HG03159 (cell line): ENCODE measurements at regions not wholly inside any gene's neighbourhood (a gene's known extent, or its start where the extent isn't known, plus 50 kb on each side); places are given as distances from the start of the nearest gene placed in this dataset.

Source experiments
- ATAC-seq: cut with Tn5 transposase; IDR thresholded peaks from one replicate; pipeline ENCODE4 v1.9.1; 2021; ENCODE audit warnings: mild to moderate bottlenecking, moderate library complexity; ENCODE audit not compliant: unreplicated experiment

DNA sequence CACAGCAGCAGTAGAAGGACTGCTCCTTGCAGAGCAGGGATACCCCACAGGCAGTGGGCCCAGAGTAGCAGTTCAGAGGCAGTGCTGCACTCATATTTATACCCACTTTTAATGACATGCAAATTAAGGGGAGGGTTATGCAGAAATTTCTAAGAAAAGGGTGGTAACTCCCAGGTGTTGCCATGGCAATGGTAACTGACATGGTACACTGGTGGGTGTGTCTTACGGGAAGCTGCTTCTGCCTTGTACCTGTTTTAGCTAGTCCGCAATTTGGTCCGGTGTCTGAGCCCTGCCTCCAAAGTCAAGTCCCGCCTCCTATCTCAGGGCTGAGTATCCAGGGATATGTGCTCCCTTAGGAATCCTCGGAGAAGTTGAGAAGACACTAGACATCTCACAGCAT, 79.2 kb upstream of the UQCRFS1 start:
- ATAC-seq: no peak

DNA sequence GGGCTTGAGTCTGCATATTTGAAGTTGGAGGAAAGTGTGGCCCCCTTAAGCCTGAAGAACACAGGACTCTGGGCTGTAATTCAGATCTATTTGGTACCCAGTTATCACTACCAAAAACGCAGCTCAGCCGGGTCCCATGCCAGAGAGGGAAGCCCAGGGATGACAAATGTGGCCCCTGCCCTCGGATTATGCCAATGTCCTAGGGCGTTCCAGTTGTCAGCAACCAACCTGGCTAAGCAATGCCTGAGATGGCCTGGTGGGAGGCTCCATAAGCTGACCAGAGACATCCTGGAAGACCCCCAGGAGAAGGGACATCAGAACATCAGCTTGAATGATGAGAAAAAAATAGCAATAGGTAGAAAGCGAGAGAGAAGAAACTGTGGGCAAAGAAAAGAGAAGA, 79.6 kb upstream of the UQCRFS1 start:
- no peak for ATAC-seq

DNA sequence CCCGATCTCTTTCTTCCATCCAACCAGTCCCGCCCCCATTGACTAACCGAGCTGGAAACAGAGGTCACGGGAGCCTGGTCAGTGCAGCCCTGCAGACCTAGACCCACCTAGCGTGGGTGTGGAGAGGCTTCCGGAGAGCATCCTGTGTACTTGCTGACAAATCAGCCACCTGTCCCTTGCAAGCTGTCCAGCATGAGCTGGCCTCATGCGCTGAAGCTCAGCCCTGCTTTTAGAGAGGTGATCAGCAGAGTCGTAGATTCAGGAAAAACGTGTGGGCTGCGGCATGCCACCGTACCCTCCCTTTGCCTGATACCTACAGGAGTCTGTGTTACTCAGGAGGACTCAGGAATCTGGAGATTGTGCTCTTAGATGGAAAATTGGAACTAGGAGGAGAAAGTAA, 80.3 kb upstream of the UQCRFS1 start:
- ATAC-seq: no peak

GRCh38 chr19:29293736-29294342, 80.9 kb upstream of the UQCRFS1 start:
- ATAC-seq: no peak

DNA sequence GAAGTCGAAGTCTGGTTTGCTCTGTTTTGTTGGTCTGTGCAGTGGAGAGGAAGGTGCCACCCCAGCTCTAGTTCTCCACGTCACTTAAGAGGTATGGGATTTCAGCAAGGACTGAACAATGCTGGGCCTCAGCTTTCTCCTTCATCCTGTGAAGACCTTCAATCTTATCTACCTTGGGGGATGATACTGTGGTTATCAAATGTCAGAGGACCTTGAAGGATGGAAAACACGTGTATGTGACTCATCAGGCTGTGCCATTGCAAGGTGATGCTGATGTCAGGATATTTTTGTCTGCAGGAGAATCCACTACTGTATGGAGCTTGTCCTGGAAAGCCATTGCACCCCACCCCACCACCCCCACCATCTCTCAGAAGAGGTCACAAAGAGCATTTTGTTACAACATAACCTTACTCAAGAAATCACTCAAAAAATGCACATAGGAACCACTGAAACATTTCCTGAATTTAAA, 81.4 kb upstream of the UQCRFS1 start:
- no peak for ATAC-seq

- ATAC-seq: no peak
Observed at GRCh38 chr19:29295285-29295684, 82.3 kb upstream of the UQCRFS1 start.

GRCh38 chr19:29297381-29297780, 84.4 kb upstream of the UQCRFS1 start:
- ATAC-seq: no peak

GRCh38 chr19:29299416-29300380, 86.7 kb upstream of the UQCRFS1 start:
- no peak for ATAC-seq

DNA sequence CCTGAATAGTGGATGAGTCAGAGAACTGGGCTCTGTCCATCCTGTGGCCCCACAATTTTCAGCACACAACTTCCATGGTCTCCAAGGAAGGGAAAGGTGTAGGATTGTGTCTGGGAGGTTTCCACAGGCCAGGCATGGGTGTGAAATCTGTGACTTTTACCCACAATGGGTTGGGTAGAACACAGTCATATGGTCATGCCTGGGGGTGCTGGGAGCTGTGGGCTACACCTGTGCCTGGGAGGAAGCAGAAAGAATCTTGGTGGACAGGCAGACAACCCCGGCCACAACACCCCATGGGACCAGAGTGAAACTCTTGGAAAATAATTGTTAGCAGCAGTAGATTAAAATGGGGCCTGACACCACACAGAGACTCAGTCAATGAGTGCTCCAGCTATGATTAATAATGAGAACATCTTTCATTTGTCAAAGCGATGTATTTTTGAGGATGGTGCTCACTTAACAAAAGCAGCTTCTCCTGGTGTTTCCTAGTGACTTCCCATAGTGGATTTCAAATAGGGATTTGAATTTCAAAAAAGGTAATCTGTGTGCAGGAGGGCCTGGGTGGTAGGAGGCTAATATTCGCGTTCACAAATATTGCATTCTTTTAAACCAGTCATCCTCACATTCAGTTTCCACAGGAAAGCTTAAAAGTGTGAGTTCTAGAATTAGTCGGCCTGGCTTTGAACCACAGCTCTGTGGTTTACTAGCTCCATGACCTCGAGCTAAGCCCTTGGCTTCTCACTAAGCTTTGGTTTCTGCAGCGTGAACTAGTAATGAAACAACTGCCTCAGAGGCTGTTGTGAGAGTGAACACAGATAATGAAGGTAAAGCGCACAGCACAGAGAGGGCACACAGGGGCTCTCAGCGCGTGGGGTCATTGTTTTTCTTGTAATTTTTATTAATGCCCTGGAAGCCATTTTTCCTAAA, 89.3 kb upstream of the UQCRFS1 start:
- ATAC-seq: no peak

DNA sequence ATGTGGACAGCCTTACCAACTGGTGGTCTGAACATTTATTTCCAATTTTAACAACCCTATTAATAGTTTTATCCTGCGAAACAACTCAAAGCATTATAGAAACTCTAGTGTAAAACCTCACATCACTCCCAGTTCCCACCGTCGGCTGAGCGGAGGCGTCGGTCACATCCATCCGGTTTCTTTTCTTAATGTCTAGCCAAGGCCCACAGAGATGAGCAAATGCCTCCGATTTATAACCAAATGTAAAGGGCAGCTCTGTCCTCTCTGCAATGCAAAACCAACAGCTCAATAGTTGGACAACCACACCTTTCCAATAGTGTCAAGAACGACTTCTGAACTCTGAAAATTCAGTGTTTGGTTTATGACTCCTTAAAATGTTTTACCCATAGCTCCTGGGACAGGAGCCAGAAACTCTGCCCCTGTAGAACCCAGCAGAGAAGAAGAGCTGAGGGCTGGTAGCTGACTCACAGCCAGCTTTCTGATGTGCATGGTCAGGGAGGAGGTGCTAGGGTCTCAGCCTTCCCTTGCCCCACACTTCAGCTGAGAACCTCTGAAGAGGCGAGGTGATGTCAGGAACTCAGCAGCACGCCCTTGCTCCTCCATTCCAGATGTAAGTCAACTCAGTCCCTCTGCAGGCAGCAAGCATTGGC, 90.2 kb upstream of the UQCRFS1 start:
- ATAC-seq: no peak

- ATAC-seq: no peak
Observed at GRCh38 chr19:29303719-29304090, 90.8 kb upstream of the UQCRFS1 start.

GRCh38 chr19:29305268-29305667, 92.3 kb upstream of the UQCRFS1 start:
- no peak for ATAC-seq

DNA sequence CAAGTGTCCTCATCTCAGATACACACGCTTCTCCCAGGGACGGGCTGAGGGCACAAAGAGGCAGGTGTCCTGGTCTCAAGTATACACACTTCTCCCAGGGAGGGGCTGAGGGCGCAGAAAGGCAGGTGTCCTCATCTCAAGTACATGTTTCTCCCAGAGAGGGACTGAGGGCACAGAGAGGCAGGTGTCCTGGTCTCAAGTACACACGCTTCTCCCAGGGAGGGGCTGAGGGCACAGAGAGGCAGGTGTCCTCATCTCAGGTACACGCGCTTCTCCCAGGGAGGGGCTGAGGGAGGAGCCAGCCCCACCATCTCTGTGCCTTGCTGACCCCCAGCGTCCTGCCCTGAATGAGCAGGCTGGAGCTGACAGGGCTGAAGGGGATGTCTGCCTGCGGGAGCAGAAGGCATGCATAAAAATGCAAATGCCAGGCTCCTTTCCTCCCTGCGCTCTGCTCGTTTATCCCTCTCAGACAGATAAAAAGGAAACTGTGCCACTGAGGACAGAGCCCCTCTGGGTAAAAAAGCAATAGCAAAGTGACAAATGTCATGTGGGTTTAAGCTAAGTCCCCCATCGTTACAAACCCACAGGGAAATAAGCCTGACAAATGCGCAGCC, 96.1 kb upstream of the UQCRFS1 start:
- ATAC-seq: no peak

- no peak for ATAC-seq
Observed at GRCh38 chr19:29309637-29310036, 96.7 kb upstream of the UQCRFS1 start.

DNA sequence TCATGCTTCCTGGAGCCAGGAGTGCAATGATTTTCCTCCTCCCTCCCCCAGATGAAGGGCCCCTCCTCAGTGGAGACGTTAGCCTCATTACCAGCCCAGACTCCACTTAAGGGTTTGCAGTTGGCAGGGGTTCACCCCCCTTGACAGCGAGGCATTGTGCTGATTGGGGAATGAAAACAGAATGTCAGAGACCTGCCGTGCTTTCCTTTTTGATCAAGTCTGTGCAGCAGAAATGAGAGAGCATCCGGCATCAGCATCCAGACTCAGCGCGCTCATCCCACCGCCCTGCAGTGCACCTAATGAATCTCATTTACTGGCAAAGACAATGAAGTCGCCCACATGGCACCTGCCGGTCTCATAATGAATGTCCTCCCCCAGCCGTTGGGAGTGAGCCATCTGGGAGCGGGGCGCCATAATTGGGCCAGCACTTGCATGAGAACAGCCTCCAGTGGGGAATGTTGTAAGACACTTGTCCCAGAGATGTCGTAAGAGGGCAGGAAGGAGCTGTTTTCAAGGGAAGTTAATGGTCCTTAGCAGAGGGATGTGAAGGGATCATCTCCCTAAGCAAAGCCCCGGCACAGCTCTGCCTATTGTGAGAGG, 98.3 kb upstream of the UQCRFS1 start:
- no peak for ATAC-seq

DNA sequence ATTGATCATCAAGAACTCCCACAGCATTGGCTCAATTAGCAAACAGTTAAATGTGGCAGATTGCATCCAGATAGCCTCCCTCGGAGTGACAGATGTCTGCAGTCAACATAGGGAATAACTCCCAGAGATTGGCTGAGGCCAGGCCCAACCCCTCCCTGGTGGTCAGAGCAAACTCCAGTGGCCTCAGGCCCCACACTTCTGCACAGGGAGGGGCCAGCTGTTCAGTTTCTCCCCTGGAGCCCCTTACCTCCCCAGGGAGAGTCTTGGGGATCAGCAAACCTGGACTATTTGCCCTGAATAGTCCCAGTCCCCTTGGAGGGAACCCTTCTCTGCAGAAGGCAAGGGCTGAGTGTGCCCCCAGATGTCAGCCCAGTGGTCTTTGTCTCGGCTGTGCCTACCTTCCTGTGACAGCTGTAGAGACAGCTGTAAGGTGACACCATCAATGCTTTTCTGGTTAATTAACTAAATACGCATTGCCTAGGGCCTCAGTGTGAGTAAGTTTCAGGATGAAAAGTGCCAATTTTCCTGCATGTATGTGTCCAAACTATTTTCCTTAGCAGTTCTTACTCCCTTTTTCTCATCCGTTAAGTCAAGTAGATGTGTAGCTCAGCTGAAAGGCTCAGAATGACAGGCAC, 102.7 kb upstream of the UQCRFS1 start:
- no peak for ATAC-seq

DNA sequence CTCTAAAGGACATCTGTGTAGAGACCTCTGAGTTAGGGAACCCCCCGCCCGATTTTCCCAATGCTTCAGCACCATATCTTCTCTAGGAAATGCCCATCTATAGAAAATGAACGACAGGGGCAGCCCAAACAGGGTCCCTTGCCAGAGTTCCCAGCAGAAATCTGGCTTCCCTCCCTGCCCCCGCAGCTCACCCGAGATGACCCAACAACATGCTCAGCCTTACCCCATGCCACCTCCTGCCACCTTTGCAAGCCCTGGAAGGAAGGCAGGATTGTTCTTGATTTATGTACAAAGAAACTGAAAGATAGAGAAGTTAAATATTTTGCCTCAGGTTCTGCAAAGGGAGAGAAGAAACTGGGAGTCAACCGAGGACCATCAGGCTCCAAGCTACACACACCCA, 105.6 kb upstream of the UQCRFS1 start:
- ATAC-seq: no peak

DNA sequence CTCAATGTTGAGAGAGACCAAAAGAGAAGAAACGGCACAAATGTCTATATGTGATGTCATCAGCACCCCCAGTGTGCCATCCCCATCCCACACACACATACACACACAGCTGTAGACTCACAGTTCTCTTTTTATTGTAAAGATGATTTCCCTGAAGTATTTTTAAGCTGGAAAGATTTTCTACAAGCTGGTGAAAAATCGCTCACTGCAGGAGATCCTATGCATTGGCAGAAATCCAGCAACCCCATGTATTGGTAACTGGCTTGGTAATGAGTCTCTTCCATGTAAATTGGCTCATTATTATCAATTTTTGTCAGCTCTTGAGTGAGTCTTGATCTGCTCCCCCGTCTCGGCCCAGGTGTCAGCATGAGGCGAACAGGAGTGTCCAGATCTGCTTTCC, 107.1 kb upstream of the UQCRFS1 start:
- no peak for ATAC-seq

DNA sequence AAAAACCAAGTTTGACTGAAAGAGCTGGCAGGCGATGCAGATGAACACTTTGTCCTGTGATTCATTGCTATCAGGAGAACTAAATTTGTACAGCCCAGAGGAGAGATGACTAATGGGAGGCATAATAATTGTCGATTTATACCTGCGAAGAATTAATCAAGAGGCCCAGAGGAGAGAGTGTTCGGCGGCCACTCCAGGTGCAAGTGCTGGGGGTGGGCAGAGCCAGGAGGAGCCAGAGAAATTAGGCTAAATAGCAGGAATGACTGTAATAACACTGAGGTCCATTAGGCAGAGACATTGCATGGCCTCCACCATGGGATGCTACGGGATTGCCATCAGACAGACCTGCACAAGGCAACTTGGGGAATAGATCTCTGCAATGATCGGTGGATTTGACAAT, 107.7 kb upstream of the UQCRFS1 start:
- ATAC-seq: no peak
